GM19397 (cell line): ENCODE measurements at regions not wholly inside any gene's neighbourhood (a gene's known extent, or its start where the extent isn't known, plus 50 kb on each side); places are given as distances from the start of the nearest gene placed in this dataset.
"Not testable (repeated sequence)": the region's sequence is repeated elsewhere in the genome, so short reads cannot be mapped to it uniquely, and the experiment has no call there.

ENCODE experiments used
- ATAC-seq: cut with Tn5 transposase; IDR thresholded peaks from one replicate; pipeline ENCODE4 v1.9.1; 2021; ENCODE audit warnings: mild to moderate bottlenecking, moderate library complexity; ENCODE audit not compliant: unreplicated experiment

DNA sequence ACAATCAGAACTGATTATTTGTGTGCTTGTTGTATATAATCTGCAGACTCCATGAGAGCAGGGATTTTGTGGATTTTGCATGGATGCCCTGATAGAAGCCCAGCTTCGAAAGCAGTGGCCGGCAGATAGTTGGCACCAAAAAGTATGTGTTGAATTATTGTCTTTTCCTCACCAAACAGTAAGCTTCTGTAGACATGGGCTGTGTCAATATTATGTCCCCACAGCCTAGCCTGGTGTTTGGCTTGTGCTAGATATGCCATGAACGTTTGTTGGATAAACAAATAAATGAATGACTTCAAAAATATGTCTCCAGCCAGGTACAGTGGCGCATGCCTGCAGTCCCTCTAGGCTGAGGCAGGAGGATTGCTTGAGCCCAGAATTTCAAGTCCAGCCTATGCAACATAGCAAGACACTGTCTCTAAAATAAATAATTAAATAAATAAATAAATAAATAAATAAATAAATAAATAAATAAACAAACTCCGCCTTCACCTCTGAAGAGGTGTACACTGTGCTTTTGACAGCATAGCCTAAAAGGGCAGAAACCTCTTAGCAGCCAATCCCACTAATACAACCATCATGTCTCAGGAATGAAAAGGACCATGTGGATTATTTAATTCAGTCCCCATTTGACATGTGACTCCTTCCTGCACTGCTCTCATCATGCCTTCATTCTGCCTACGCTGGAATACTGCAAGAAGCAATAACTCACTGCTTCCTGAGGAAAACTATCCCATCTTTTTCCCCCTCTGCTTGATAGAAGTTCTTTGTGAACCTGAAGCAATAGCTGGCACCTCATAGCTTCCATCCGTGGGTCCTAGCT is 335.2 kb downstream of the FBXW7 start:
- no peak for ATAC-seq

DNA sequence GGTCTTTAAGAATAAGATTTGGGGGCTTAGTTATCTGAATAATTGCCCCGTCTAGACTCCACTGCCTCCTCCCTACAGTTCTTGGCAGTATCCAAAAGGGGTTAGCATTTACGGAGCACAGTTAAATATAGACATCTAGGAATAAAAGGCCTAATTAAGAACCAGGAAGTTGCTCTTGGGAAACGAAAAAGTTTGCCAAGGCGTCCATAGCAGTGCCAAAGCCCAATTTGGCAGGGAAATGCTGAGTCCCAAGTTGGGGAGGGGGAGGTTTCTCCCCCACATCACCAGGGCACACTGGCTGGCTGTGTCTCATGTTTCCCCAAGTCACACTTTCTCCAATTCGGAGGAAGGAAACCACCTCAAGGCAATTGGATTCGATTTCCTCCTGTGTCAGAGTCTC is 338.7 kb downstream of the FBXW7 start:
- ATAC-seq = no peak

DNA sequence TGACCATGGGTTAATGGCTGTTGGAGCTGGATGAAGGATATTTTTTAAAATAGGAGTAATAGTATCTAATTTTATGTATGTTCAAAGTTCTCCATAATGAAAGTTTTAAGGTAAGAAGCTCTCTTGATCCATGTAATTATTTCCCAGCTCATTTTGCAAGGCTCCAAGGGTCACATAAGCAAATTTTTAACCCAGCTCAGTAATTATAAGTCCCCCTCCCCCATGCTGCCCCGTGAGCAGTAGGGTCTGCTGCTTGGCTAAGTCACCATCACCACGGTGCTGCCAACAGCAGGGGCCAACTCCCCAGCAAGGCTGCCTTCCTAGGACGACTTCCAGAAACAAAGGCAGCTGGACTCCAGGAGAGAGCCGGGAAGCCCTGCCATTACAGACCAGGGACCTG is 340.0 kb downstream of the FBXW7 start:
- ATAC-seq = no peak

DNA sequence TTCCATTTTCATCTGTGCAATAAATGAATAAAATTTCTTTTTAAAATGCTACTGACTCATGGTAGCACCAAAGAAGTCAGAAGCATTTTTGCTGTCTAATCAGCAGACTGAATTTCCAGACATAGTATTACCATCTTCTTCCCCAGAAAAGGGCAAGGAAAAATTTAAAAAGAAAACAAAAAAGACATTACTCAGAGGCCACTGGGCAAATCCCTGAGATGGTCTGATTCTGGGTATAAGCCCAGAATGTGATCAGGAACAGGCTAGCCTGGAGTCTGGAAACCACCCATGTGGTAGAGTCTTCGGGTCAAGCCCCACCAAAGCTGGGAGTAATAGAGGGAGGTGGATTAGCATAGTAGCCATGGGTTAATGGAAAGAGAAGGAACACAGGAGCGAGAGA is 342.8 kb downstream of the FBXW7 start:
- ATAC-seq = no peak

DNA sequence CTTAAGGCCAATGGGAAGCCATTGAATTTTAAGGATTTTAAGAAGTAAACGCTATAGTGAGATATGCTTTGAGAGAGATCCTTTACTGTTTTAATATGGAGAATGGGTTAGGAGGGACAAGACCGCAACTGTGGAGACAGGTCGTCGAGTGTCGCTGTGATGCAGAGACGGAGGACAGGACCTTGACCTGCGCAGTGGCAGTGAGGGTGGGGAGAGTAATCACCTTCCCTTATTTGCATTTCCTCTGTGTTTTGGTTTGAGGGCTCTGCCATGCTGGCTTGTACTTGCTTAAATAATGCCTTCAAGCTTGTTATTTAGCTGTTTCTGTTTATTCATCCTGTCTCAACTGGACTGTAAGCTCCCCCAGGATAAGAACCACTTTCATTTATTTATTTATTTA is 345.0 kb downstream of the FBXW7 start:
- no peak for ATAC-seq

DNA sequence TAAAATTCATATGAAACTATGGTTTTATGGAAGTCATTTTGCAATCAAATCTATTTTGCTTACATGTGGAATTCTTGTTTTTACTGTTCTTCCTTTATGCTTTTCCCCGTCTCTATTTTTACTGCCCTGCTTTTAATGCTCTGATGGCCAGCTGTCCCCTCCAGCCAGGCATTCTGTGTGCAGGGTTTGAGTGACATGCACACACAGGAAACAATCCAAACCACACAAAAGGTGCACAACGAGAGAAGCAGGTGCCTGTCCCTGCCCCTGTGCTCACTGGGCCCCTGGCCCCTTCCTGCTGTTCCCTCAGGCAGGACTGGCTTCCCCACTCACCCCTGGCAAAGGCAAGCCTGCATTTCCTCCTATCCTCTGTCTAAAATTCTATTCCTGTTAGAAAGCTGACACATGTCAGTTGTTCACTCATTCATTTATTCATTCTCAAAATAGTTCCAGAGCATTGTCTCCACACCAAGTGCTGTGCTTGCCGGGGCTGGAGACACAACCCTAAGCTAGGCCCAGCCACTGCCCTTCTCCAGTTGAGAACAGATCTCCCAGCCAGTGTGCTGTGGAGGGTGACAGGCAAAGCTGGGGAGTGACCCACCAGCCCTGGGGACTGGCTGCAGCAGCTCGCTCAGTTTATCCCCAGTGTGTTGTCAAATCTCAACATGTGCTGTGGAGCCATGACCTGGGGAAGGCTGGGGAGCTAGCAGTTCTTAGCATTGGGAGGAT is 346.3 kb downstream of the FBXW7 start:
- peak; percentile 85 for ATAC-seq

DNA sequence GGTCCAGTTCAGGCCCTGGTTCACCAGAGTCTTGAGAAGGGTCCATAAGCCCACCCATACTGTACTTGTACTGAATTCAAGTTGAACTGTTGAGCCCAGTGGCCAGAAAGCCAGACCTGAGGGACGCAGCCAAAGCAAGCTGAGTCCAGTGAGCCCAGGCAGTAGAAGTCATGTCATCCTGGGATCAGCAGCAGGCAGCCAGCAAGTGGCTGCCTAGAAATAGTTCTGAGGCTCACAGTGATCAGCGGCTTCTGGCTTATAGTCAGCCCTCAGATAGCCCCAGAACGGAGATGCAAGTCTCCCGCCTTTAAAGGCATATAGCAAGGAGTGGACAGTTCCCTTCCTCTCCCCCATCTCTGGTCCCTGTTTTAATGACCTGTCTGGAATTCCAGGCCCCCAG is 347.1 kb downstream of the FBXW7 start:
- no peak for ATAC-seq

DNA sequence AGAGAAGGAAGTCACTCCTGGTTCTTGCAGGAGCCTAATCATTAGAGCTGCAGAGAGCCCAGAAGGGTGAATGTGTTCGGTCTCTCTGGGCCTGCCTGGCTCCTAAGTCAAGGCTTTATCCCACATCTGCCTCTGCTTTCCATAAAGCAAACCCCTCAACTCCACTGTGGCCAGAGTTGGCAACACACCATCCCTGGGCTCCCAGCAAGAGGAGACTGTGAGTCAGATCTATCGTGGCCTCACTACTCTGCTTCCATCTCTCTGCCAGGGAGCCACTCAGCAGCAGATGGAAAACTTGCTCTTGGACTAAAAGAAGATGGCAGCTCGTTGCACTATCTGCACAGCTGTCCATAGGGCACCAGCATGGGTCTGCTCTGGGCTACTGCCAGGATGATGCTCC is 348.2 kb downstream of the FBXW7 start:
- no peak for ATAC-seq

DNA sequence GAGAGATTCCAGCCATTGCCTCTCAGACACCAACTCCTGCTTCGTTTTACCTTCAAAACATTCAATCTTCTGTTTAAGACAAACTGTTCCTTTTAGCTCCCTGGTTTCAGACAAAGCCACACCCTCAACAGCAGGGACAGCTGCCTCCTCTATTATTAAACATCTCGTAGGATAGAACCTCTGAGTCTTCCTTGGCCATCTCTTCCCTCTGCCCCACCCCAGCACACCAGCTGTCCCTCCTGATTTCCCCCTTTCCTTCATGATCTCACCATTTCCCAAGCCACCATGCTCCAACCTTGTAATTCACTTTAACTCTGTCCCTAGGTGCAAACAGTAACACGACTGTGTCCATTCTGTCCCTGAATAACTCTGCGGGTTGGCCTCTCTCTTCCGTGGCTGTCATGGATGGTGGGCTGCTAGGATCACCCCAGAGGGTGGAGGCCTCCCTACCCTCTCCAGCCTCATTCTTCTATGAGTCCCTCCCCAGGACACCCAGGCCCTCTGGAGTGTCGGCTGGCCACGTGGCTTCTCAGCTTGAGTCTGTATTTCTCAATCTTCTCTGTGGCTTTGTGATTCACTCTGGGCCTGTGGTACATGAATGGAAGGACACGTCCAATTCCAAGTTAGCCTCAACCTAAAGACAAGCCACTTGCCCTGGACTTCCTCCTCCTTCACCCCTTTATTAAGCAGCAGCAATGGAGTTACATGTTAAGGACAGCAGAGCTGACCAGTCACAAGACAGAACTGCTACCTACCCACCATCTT is 349.9 kb downstream of the FBXW7 start:
- no peak for ATAC-seq

DNA sequence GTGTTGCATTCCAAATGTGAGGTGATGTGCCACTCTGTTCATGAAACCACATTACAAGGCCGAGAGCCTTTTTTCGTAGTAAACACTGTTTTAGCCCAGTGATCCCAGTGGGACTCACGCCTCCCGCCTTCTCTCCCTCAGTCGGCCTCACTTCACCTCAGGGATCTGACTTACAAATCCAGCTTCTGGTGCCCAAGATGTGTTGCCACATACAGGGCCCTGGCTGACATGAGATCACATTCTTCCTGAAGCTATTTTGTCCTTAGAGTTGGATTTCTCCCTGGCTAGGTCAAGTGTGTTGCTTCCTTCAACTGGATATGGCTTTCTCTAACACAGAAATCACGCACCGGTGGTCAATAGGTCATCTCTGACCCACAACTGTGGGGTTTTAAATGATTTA is 354.7 kb downstream of the FBXW7 start:
- ATAC-seq = no peak

DNA sequence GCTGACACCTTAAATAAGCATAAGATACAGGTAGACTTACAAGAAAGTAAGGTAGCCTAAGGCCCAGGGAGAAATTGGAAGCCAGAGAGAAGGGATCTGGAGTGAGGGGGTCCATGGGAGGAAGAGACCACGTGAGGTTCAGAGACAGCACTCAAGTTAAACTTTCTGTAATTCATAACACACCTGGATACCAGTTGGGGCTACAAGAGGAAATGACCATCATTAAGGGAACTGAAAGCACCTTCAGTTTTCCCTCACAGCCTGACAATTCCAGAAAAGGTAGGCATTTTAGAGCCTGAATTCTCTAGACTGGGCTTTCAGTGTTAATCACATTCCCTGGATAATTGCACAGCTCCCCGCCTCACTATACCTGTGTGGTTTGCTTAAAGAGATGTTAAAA is 355.5 kb downstream of the FBXW7 start:
- no peak for ATAC-seq

DNA sequence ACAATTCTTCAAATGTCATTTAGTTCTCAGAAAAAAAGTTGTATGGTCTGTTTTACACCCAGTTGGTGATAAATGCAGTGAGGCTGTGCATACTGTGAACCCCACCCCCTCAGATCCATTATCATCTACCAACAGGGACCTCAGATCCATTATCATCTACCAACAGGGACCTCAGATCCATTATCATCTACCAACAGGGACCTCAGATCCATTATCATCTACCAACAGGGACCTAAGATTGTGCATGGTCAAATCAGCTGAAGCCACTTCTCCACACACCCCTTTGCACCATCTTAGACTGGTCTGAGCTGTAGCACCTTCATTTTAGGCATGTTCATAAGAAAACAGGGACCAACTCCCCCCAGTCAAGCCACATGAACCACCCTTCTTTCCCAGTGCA is 358.4 kb downstream of the FBXW7 start:
- not testable (repeated sequence) for ATAC-seq

DNA sequence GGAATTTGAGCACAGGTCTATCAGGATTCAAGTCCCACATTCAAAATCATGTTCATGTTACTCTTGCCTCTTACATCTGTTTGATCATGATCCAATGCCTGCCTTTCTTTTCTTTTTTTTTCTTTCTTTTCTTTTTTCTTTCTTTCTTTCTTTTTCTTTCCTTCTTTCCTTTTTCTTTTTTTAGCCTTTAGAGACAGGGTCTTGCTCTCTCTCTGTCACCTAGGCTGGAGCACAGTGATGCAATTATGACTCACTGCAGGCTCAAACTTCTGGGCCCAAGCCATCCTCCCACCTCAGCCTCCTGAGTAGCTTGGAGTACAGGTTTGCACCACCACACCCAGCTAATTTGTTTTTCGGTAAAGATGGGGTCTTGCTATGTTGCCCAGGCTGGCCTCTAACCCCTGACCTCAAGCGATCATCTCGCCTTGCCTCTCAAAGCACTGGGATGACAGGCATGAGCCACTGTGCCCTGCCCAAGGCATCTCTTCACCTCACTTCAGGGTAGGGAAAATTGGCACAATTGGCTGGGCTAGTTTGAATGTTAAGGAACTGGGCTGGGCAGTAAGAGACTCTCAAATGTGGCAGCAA is 359.2 kb downstream of the FBXW7 start:
- ATAC-seq = no peak

DNA sequence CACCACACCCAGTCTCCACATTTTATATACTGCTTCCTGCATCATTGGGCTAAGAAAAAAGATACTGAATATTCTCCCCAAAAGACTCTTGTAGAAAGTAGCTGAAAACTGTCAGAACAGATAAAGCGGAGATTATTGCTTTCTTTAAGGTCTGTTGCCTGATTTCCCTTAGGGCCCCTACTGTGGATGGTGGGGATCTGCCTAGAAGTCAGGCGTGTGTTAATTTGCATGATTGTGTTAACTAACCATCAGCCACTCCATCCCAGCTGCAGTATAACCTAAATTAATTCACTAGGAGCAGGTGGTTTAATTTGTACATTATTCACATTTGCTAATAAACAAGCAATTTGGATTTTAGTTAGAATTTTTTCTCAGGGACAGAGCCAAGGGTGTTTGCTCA is 360.3 kb downstream of the FBXW7 start:
- ATAC-seq = no peak

DNA sequence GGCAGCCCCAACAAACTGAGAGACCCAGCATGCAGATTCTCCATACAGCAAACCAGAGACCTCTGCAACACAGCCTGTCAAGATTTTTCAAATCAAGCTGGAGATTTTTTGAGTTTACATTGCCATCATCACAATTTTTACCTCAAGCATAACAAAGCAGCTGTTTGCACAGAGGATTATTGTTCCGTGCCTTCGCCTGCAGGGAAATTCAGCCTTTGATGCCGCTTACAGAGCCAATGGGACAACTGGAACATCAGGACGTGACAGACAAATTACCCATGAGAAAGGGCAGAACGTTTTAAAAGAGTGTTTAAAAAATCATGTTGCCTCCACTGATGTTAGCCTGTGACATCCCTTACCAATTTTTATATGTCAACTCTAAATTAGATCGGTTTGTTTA is 363.7 kb downstream of the FBXW7 start:
- no peak for ATAC-seq

DNA sequence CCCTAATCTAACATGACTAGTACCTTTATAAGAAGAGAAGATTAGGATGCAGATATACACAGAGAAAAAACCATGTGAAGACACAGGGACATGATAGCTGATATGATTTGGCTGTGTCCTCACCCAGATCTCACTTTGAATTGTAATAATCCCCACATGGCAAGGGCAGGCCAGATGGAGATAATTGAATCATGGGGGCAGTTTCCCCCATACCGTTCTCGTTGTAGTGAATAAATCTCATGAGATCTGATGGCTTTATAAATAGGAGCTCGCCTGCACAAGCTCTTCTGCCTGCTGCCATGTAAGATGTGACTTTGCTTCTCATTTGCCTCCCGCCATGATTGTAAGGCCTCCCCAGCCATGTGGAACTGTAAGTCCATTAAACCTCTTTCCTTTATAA is 364.3 kb downstream of the FBXW7 start:
- ATAC-seq = no peak

DNA sequence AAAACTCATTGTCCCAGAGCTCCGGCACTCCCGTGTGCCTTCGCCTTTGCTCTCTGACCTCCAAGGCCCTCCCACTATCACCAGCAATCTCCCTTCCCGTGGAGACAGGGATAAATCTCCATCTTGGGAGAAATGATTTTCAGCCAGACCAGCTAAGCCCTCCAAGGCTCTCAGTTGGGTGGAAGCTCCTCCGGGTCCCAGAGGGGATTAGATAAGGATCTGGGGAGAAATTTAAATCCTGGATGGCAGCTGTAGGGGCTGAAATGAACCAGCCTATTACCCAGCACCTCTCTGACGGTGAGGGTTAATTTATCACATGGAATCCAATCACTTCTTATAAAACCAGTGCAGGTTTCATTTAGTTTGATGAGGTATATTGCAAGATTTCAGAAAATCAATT is 366.2 kb downstream of the FBXW7 start:
- ATAC-seq = no peak

DNA sequence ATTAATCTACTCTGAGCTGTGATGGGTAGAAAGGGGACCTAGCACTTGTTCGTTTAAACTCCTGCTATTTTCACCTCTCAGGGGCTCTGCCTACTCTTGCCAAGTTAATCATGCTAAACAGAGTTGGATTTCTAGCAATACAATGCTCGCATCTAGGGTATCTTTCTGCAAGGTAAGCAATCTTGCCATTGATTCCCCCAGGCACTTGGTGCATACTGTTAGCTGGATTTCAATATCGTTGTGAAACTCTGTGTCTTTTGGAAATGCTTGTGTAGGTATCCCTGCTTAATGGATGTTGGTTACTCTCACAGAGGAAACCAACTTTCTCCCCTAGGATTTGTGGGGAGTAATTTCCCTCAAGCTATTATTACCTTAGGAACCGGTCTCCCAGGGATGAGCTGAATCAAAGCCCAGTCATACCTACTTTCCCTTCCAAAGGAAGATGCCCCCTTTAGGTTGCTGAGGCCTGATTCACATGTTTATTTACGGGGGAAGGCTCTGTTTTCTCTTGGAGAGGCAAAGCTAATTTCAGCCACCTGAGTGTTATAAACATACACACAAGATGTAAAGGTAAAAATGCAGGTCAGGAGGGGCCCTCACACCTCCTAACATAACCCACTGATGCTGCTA is 366.8 kb downstream of the FBXW7 start:
- ATAC-seq = no peak

DNA sequence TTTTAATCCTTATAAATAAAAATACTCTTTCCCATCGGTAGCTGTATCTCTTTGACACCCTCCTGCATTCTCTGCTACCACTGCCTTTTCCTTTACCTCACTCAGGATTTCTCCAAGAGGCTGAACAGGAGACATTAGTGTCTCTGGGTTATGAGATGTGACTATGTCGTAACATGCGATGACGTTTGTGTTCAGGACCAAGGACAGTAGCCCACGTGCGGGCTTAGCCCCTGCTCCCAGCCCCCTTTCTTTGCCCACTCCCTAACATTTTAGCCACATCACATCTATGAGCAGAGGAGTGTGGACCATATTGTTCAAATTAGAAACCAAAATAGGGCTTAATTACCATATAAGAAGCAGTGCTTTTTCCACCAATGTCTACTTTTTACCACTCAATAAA is 369.3 kb downstream of the FBXW7 start:
- no peak for ATAC-seq

DNA sequence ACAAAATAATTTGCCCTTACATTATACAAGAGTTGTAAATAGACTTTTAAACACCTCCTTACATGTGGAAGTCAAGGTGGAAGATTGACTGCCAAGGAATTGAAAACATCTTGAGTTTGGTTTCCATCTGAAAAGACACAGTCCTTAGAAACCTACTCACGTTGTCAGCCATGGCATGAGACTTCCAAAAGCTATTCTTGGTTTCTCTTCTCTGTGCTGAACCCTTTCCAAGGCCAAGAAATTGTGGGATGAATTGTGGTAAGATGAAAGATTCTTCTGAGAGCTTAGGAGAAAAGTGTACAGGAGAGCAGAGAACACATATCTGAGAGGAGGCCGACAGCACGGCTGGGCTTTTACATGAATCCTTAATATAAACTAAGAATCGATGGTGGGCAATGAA is 370.0 kb downstream of the FBXW7 start:
- no peak for ATAC-seq

DNA sequence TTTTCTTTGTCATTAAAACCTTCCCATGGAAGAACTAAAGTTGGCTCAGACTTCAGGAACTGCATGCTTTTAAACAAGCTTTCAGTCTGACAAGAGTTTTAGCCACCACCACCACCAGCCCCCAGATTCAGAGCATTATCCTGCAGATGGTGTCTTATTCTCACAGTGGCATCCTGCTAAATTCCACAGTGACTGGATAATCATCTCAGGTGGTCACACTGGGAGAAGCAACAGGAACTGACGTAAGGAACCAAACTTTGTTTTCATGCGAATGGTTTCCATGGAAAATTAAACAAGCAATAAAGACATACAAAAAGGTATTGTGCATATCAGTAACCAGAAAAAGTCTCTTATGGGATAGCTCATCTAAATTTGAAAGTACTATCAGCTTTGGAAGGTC is 370.7 kb downstream of the FBXW7 start:
- ATAC-seq = no peak
